ENCODE measurements at regions not wholly inside any gene's neighbourhood (a gene's known extent, or its start where the extent isn't known, plus 50 kb on each side); places are given as distances from the start of the nearest gene placed in this dataset.
A peak's percentile ranks its signal among the peaks of the same experiment; 100 is the strongest.

GRCh38 chr13:40379196-40379595 lies 287.2 kb downstream of the FOXO1 start:
- no peak for DNase-seq (ENCODE audit: low read depth)

- DNase-seq (ENCODE audit: low read depth) = no peak
Observed at GRCh38 chr13:40379794-40380578, 286.5 kb downstream of the FOXO1 start.

- no peak for DNase-seq (ENCODE audit: low read depth)
Observed at GRCh38 chr13:40381935-40382764, 284.3 kb downstream of the FOXO1 start.

- no peak for DNase-seq (ENCODE audit: low read depth)
Observed at GRCh38 chr13:40383132-40383531, 283.3 kb downstream of the FOXO1 start.

- no peak for DNase-seq (ENCODE audit: low read depth)
Observed at GRCh38 chr13:40383885-40384284, 282.6 kb downstream of the FOXO1 start.

- no peak for DNase-seq (ENCODE audit: low read depth)
Observed at GRCh38 chr13:40384976-40385857, 281.2 kb downstream of the FOXO1 start.

GRCh38 chr13:40385858-40386180 lies 280.6 kb downstream of the FOXO1 start:
- no peak for DNase-seq (ENCODE audit: low read depth)

- DNase-seq (ENCODE audit: low read depth) = no peak
Observed at GRCh38 chr13:40386586-40386985, 279.9 kb downstream of the FOXO1 start.

- no peak for DNase-seq (ENCODE audit: low read depth)
Observed at GRCh38 chr13:40387775-40388174, 278.7 kb downstream of the FOXO1 start.

- DNase-seq (ENCODE audit: low read depth) = peak; percentile 85
Observed at GRCh38 chr13:40388617-40389016, 277.8 kb downstream of the FOXO1 start.

GRCh38 chr13:40389081-40389641 lies 277.3 kb downstream of the FOXO1 start:
- no peak for DNase-seq (ENCODE audit: low read depth)

GRCh38 chr13:40390401-40390916 lies 276.0 kb downstream of the FOXO1 start:
- no peak for DNase-seq (ENCODE audit: low read depth)

GRCh38 chr13:40391788-40392187 lies 274.7 kb downstream of the FOXO1 start:
- DNase-seq (ENCODE audit: low read depth) = no peak

- DNase-seq (ENCODE audit: low read depth) = no peak
Observed at GRCh38 chr13:40394304-40394985, 272.0 kb downstream of the FOXO1 start.

- DNase-seq (ENCODE audit: low read depth) = no peak
Observed at GRCh38 chr13:40398065-40398464, 268.4 kb downstream of the FOXO1 start.

- DNase-seq (ENCODE audit: low read depth) = no peak
Observed at GRCh38 chr13:40399756-40400155, 266.7 kb downstream of the FOXO1 start.

GRCh38 chr13:40401911-40402776 lies 264.3 kb downstream of the FOXO1 start:
- DNase-seq (ENCODE audit: low read depth) = peak; percentile 98

- DNase-seq (ENCODE audit: low read depth) = peak; percentile 61
Observed at GRCh38 chr13:40402931-40403431, 263.5 kb downstream of the FOXO1 start.

GRCh38 chr13:40403509-40404241 lies 262.8 kb downstream of the FOXO1 start:
- no peak for DNase-seq (ENCODE audit: low read depth)

Data from HT1080 (cell line).